Osteoblast (primary cell): ENCODE measurements at regions not wholly inside any gene's neighbourhood (a gene's known extent, or its start where the extent isn't known, plus 50 kb on each side); places are given as distances from the start of the nearest gene placed in this dataset.

Experiments
- DNase-seq: peaks from one replicate; pipeline ENCODE4 v3.0.0; 2011; ENCODE audit warnings: low spot score, mixed read lengths; ENCODE audit not compliant: insufficient read length; ENCODE audit errors: missing footprints
- H2AFZ ChIP-seq: 2 replicates; pipeline ENCODE4 v1.6.0; 2011; ENCODE audit warnings: mild to moderate bottlenecking, low read length
- H3K27ac ChIP-seq: 2 replicates; pipeline ENCODE4 v1.5.1; 2011; ENCODE audit warnings: mild to moderate bottlenecking, low read depth, low read length, moderate library complexity
- H3K27me3 ChIP-seq: 2 replicates; pipeline ENCODE4 v1.6.0; 2012; ENCODE audit warnings: mild to moderate bottlenecking, control low read depth, inconsistent platforms, low read length, moderate library complexity; ENCODE audit not compliant: insufficient read depth
- H3K36me3 ChIP-seq: 2 replicates; pipeline ENCODE4 v1.5.1; 2011; ENCODE audit warnings: mild to moderate bottlenecking, low read length, control low read depth, moderate library complexity; ENCODE audit not compliant: insufficient read depth
- H3K4me1 ChIP-seq: 2 replicates; pipeline ENCODE4 v1.5.1; 2011; ENCODE audit warnings: mild to moderate bottlenecking, low read length, control low read depth, moderate library complexity; ENCODE audit not compliant: insufficient read depth
- H3K4me2 ChIP-seq: 2 replicates; pipeline ENCODE4 v1.6.0; 2011; ENCODE audit warnings: mild to moderate bottlenecking, low read length; ENCODE audit not compliant: insufficient read depth
- H3K4me3 ChIP-seq: fragments of 200-600 bp; sonication (generic); 3 replicates; pipeline ENCODE4 v1.5.1; 2012; ENCODE audit warnings: mild to moderate bottlenecking, low read length, inconsistent platforms; ENCODE audit not compliant: insufficient read depth
- H3K79me2 ChIP-seq: 2 replicates; pipeline ENCODE4 v1.6.0; 2012; ENCODE audit warnings: mild to moderate bottlenecking, low read length, control low read depth, inconsistent platforms; ENCODE audit not compliant: insufficient read depth
- H3K9me3 ChIP-seq: 2 replicates; pipeline ENCODE4 v1.5.1; 2011; ENCODE audit warnings: low read depth, low read length, control low read depth
- H4K20me1 ChIP-seq: 2 replicates; pipeline ENCODE4 v1.6.0; 2012; ENCODE audit warnings: mild to moderate bottlenecking, low read length, control low read depth; ENCODE audit not compliant: insufficient read depth
- TF ChIP-seq, protein P1 (sequence below): IDR thresholded peaks from 2 replicates; pipeline ENCODE4 v1.5.1; 2011; ENCODE audit warnings: mild to moderate bottlenecking, low read depth, low read length, moderate library complexity; ENCODE audit errors: extremely low read depth

DNA sequence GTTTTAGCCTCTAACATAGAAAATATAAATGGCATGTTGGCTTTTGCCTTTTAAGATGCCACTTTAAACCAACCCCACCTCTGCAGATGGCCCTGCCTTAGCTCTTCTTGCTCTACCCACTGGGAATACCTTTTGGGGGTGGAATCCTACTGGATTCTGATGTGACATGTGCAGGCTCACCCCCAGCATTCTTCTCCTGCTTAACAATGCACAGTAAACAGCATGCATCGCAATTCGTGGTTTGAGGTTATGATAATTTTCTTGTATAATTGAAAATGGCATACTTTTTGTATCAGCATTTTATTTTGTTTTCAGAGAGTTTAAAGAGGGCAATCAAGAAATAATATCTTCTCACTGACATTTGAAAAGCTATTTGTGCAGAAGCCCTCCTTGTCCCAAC lies 167.9 kb downstream of the AREG start:
- Histone ChIP-seq H3K27ac (no peak overlapping the region), H3K4me1 (no peaks in the 10 kb centered on the region), H3K9me3 (no peaks in the 10 kb centered on the region), H3K4me2 (no peak overlapping the region), H3K36me3 (no peaks in the 10 kb centered on the region), H3K27me3 (peaks cover 39% of the 10 kb centered on the region), H3K79me2 (no peaks in the 10 kb centered on the region), H4K20me1 (no peaks in the 10 kb centered on the region), H3K4me3 (no peak overlapping the region), H2AFZ (no peak overlapping the region)
- TF ChIP-seq, protein P1, sequence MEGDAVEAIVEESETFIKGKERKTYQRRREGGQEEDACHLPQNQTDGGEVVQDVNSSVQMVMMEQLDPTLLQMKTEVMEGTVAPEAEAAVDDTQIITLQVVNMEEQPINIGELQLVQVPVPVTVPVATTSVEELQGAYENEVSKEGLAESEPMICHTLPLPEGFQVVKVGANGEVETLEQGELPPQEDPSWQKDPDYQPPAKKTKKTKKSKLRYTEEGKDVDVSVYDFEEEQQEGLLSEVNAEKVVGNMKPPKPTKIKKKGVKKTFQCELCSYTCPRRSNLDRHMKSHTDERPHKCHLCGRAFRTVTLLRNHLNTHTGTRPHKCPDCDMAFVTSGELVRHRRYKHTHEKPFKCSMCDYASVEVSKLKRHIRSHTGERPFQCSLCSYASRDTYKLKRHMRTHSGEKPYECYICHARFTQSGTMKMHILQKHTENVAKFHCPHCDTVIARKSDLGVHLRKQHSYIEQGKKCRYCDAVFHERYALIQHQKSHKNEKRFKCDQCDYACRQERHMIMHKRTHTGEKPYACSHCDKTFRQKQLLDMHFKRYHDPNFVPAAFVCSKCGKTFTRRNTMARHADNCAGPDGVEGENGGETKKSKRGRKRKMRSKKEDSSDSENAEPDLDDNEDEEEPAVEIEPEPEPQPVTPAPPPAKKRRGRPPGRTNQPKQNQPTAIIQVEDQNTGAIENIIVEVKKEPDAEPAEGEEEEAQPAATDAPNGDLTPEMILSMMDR, result no peak
- no peak for DNase-seq

DNA sequence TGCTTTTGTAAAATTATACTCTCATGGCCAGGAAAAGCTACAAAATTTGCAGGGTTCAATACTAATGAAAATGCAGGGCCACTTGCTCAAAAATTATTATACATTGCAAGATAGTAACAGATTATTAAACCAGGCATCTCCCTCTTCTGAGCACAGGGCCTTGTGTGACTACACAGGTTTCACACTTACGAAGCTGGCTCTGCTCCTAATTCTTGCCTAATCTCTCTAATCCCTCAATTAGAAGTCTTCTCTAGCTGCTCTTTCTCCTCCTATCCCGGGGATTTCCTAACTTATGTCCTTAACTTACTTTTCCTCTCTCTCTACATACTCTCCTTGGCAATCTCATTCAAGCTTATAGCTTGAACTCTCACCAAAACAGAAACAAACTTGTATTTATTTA lies 168.3 kb downstream of the AREG start:
- TF ChIP-seq, protein P1, result no peak
- no peak overlapping the region for H3K27ac ChIP-seq

DNA sequence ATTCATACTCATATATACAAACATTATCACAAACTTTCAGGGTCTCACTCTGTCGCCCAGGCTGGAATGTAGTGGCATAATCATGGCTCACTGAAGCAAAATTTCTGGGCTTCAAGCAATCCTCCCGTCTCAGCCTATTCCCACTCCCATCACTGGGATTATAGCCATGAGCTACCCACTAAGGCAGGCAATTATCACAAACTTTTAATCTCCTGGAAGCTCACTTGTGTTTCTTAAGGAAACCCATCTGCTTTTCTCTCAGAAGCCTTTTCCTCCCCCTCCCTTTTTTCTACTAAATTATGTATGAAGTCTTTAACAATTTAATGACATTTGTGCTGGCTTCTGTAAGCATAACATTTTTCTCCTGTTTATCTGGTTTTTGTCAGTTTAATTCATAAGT lies 170.5 kb downstream of the AREG start:
- TF ChIP-seq, protein P1, result no peak
- no peaks in the 10 kb centered on the region for H3K79me2 ChIP-seq
- no peak overlapping the region for H3K4me2 ChIP-seq
- H3K4me3 ChIP-seq, result no peak overlapping the region
- no peak overlapping the region for H3K27ac ChIP-seq
- peaks cover 20% of the 10 kb centered on the region for H3K4me1 ChIP-seq
- H3K27me3 ChIP-seq, result peaks cover 37% of the 10 kb centered on the region
- H3K36me3 ChIP-seq, result no peaks in the 10 kb centered on the region
- no peak for DNase-seq
- H4K20me1 ChIP-seq, result no peaks in the 10 kb centered on the region
- no peak overlapping the region for H2AFZ ChIP-seq
- no peaks in the 10 kb centered on the region for H3K9me3 ChIP-seq

More for the DNA sequence above, 168.3 kb downstream of the AREG start:
- peaks cover 1% of the 10 kb centered on the region for H3K4me1 ChIP-seq
- H3K36me3 ChIP-seq, result no peaks in the 10 kb centered on the region
- no peaks in the 10 kb centered on the region for H3K79me2 ChIP-seq
- H3K4me2 ChIP-seq, result no peak overlapping the region
- no peak overlapping the region for H2AFZ ChIP-seq
- H3K27me3 ChIP-seq, result peaks cover 39% of the 10 kb centered on the region
- no peaks in the 10 kb centered on the region for H4K20me1 ChIP-seq
- no peak for DNase-seq
- no peaks in the 10 kb centered on the region for H3K9me3 ChIP-seq
- no peak overlapping the region for H3K4me3 ChIP-seq

DNA sequence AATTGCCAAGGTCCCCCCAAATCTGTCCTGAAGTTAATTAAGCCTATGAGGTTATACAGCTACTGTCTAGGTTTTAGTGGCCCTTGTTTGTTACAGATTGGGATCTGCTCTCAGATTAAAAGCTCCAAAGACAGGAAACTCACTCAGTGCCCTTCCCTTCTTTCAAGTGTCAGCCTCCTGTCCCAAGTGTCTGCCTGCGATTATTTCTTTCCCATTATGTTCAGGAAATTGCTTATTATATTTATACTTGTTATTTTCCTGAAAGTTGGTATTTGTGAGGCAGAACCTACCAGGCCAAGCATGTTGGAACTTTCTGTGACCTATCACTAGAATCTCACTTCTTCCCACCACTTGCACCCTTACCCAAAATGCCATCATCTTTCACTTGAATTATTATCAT lies 173.2 kb downstream of the AREG start:
- Histone ChIP-seq H3K4me3 (no peak overlapping the region), H3K36me3 (no peaks in the 10 kb centered on the region), H3K4me1 (peaks cover 22% of the 10 kb centered on the region), H2AFZ (no peak overlapping the region), H3K4me2 (no peak overlapping the region), H3K27ac (no peak overlapping the region), H3K27me3 (peaks cover 37% of the 10 kb centered on the region), H3K79me2 (no peaks in the 10 kb centered on the region), H4K20me1 (no peaks in the 10 kb centered on the region), H3K9me3 (no peaks in the 10 kb centered on the region)
- TF ChIP-seq, protein P1, result no peak
- no peak for DNase-seq
